ENCODE measurements at regions not wholly inside any gene's neighbourhood (a gene's known extent, or its start where the extent isn't known, plus 50 kb on each side); places are given as distances from the start of the nearest gene placed in this dataset.
A peak's percentile ranks its signal among the peaks of the same experiment; 100 is the strongest.

GRCh38 chr6:53446151-53446550 lies 97.4 kb upstream of the ELOVL5 start:
- TF ChIP-seq CTCF (IDR thresholded peaks at IDR 0.05; ENCODE audit: insufficient read depth, low read depth, low read length) = no peak
- DNase-seq (ENCODE audit: low read depth) = no peak
- POLR2A ChIA-PET = no interaction called here
- no peak overlapping the region for H3K4me3 ChIP-seq (ENCODE audit: low read depth, low read length)
- CTCF ChIA-PET = interaction anchor here (0.7 kb wide), 1 partner anchor 278 kb away, joined by 3 read pairs; no protein-coding TSS in a partner anchor
- H3K27me3 ChIP-seq (ENCODE audit: control insufficient read depth, insufficient read depth, low read length) = no peaks in the 10 kb centered on the region; the same call in 1 of the 2 replicates
- no peaks in the 10 kb centered on the region for H3K36me3 ChIP-seq (ENCODE audit: control insufficient read depth, insufficient read depth, low read length)

- peak; percentile 25 for DNase-seq (ENCODE audit: low read depth)
- POLR2A ChIA-PET = interaction anchor here (0.6 to 0.7 kb wide), 2 partner anchors 10 to 27 kb away, joined by 3 to 7 read pairs; no protein-coding TSS in a partner anchor
These were observed 93.0 kb upstream of the ELOVL5 start for GRCh38 chr6:53441761-53442160.

GRCh38 chr6:53441035-53441493 lies 92.3 kb upstream of the ELOVL5 start:
- DNase-seq (ENCODE audit: low read depth) = no peak
- no peaks in the 10 kb centered on the region for H3K27me3 ChIP-seq (ENCODE audit: control insufficient read depth, insufficient read depth, low read length)
- no peak overlapping the region for H3K4me3 ChIP-seq (ENCODE audit: low read depth, low read length)
- H3K36me3 ChIP-seq (ENCODE audit: control insufficient read depth, insufficient read depth, low read length) = no peaks in the 10 kb centered on the region
- ChIA-PET POLR2A (no interaction called here), CTCF (interaction anchor here (1.9 to 2.1 kb wide), 2 partner anchors 43 to 268 kb away, joined by 7 read pairs; no protein-coding TSS in a partner anchor)
- TF ChIP-seq CTCF (IDR thresholded peaks at IDR 0.05; ENCODE audit: insufficient read depth, low read depth, low read length) = no peak

More at GRCh38 chr6:53441761-53442160, 93.0 kb upstream of the ELOVL5 start:
- H3K27me3 ChIP-seq (ENCODE audit: control insufficient read depth, insufficient read depth, low read length) = no peaks in the 10 kb centered on the region; the same call in 1 of the 2 replicates
- H3K36me3 ChIP-seq (ENCODE audit: control insufficient read depth, insufficient read depth, low read length) = no peaks in the 10 kb centered on the region
- CTCF ChIA-PET = interaction anchor here (1.0 to 1.9 kb wide), 3 partner anchors 9 to 270 kb away, joined by 3 to 7 read pairs (median 4); no protein-coding TSS in a partner anchor
- no peak for TF ChIP-seq CTCF (IDR thresholded peaks at IDR 0.05; ENCODE audit: insufficient read depth, low read depth, low read length)
- H3K4me3 ChIP-seq (ENCODE audit: low read depth, low read length) = no peak overlapping the region

GRCh38 chr6:53440336-53440945 lies 91.7 kb upstream of the ELOVL5 start:
- no peaks in the 10 kb centered on the region for H3K36me3 ChIP-seq (ENCODE audit: control insufficient read depth, insufficient read depth, low read length)
- no peak for DNase-seq (ENCODE audit: low read depth)

More at GRCh38 chr6:53440336-53440945, 91.7 kb upstream of the ELOVL5 start:
- TF ChIP-seq CTCF (IDR thresholded peaks at IDR 0.05; ENCODE audit: insufficient read depth, low read depth, low read length) = no peak
- no peaks in the 10 kb centered on the region for H3K27me3 ChIP-seq (ENCODE audit: control insufficient read depth, insufficient read depth, low read length)
- ChIA-PET CTCF (interaction anchor here (1.7 to 2.1 kb wide), 3 partner anchors 39 to 268 kb away, joined by 4 to 7 read pairs (median 7); no protein-coding TSS in a partner anchor), POLR2A (no interaction called here)
- H3K4me3 ChIP-seq (ENCODE audit: low read depth, low read length) = no peak overlapping the region
